Body of pancreas (tissue), 4 donors: ENCODE measurements at regions not wholly inside any gene's neighbourhood (a gene's known extent, or its start where the extent isn't known, plus 50 kb on each side); places are given as distances from the start of the nearest gene placed in this dataset.

Source experiments
- ATAC-seq: fragments of 150-250 bp; one replicate; pipeline ENCODE4 v1.9.1; 2016
- DNase-seq, 4 donors: peaks; one replicate each; pipeline ENCODE4 v3.0.0-alpha.2; 2019
- H3K27ac ChIP-seq, 4 donors: fragments of 200-600 bp; sonication (generic); 1 replicate in 3 of 4; 2 replicates in 1 of 4; pipeline versions ENCODE4 v1.5.1 to v1.6.1; 2016 to 2019; ENCODE audit warnings: mild to moderate bottlenecking in 1 of 4, mixed read lengths in 1 of 4, moderate library complexity in 1 of 4
- H3K27me3 ChIP-seq, 2 donors: fragments of 200-600 bp; sonication (generic); one replicate each; pipeline ENCODE4 v1.6.0; 2016; ENCODE audit warnings: mild to moderate bottlenecking in 1 of 2
- H3K36me3 ChIP-seq, 2 donors: fragments of 200-600 bp; sonication (generic); replicated peaks in 1 of 2; 2 replicates each; pipeline ENCODE4 v1.5.1; 2016; ENCODE audit warnings: low read depth in 2 of 2; ENCODE audit not compliant: insufficient read depth in 1 of 2
- H3K4me1 ChIP-seq: fragments of 200-600 bp; sonication (generic); one replicate; pipeline ENCODE4 v1.6.0; 2016
- H3K4me3 ChIP-seq, 2 donors: fragments of 200-600 bp; sonication (generic); 1 replicate in 1 of 2; 2 replicates in 1 of 2; pipeline ENCODE4 v1.5.1; 2016 to 2019
- H3K9me3 ChIP-seq, 3 donors: fragments of 200-600 bp; sonication (generic); 1 replicate in 2 of 3; 2 replicates in 1 of 3; pipeline ENCODE4 v1.5.1; 2016
- CTCF ChIP-seq, 7 experiments: fragments of 450-650 bp in 4 of 7; fragments of 200-600 bp in 3 of 7; sonication (generic) in 3 of 7; IDR thresholded peaks; one replicate each; pipeline ENCODE4 v1.5.1; 2016 to 2019; ENCODE audit warnings: antibody characterized with exemption in 7 of 7
- POLR2A ChIP-seq, 3 donors: fragments of 450-650 bp; IDR thresholded peaks; one replicate each; pipeline ENCODE4 v1.6.1; 2016; ENCODE audit warnings: antibody characterized with exemption in 3 of 3, mild to moderate bottlenecking in 2 of 3
- WGBS, 2 donors: methylation state at CpG; one replicate each; pipeline ENCODE4 v1.1.5; 2017; 5-methylcytosine and 5-hydroxymethylcytosine counted together
- intact Hi-C: fragments of 100-400 bp; cut with DNase I; formaldehyde crosslinking; loops from one replicate; pipeline ENCODE4 v1.15.1; 2023

GRCh38 chr7:24057243-24057642 is 226.7 kb upstream of the NPY start:
- DNase-seq (no peak), ATAC-seq (no peak)
- Histone ChIP-seq H3K4me3 (no peak overlapping the region), H3K9me3 (no peaks in the 10 kb centered on the region), H3K4me1 (no peaks in the 10 kb centered on the region), H3K36me3 (no peaks in the 10 kb centered on the region), H3K27me3 (no peaks in the 10 kb centered on the region), H3K27ac (no peak overlapping the region)
- intact Hi-C loops: no loop called here
- TF ChIP-seq POLR2A (IDR thresholded peaks at IDR 0.05): no peak
- no peak for TF ChIP-seq CTCF (IDR thresholded peaks at IDR 0.05)
- 65 to 84% methylated on average over 2 of the region's 2 CpGs for WGBS, 2 donors

- DNase-seq: no peak
- Histone ChIP-seq H3K4me1 (no peaks in the 10 kb centered on the region), H3K9me3 (no peaks in the 10 kb centered on the region), H3K36me3 (no peaks in the 10 kb centered on the region), H3K27me3 (no peaks in the 10 kb centered on the region), H3K4me3 (no peak overlapping the region), H3K27ac (no peak overlapping the region)
- ATAC-seq: no peak
- WGBS, 2 donors: 70 to 72% methylated on average over 4 of the region's 4 CpGs
- intact Hi-C loops: no loop called here
- TF ChIP-seq POLR2A (IDR thresholded peaks at IDR 0.05): no peak
- TF ChIP-seq CTCF (IDR thresholded peaks at IDR 0.05): no peak
These were observed 225.0 kb upstream of the NPY start for GRCh38 chr7:24058953-24059352.

- no peaks in the 10 kb centered on the region for H3K4me1 ChIP-seq
- WGBS, 2 donors: 40 to 75% methylated on average over 2 to 11 of the region's 12 CpGs
- DNase-seq (no peak), ATAC-seq (no peak)
- no peaks in the 10 kb centered on the region for H3K9me3 ChIP-seq
- no peaks in the 10 kb centered on the region for H3K27me3 ChIP-seq
- H3K36me3 ChIP-seq: no peaks in the 10 kb centered on the region
- no peak overlapping the region for H3K4me3 ChIP-seq
- no peak for TF ChIP-seq CTCF (IDR thresholded peaks at IDR 0.05)
- no peak for TF ChIP-seq POLR2A (IDR thresholded peaks at IDR 0.05)
- intact Hi-C loops: no loop called here
- H3K27ac ChIP-seq: no peak overlapping the region
These were observed 224.2 kb upstream of the NPY start for GRCh38 chr7:24059775-24060174.

- Histone ChIP-seq H3K27me3 (no peaks in the 10 kb centered on the region), H3K27ac (no peak overlapping the region), H3K9me3 (no peaks in the 10 kb centered on the region), H3K4me1 (no peaks in the 10 kb centered on the region), H3K36me3 (no peaks in the 10 kb centered on the region), H3K4me3 (no peak overlapping the region)
- TF ChIP-seq CTCF (IDR thresholded peaks at IDR 0.05) (no peak), POLR2A (IDR thresholded peaks at IDR 0.05) (no peak)
- 73 to 80% methylated on average over 6 of the region's 6 CpGs for WGBS, 2 donors
- intact Hi-C loops: no loop called here
- no peak for ATAC-seq
- DNase-seq: no peak
These were observed 220.3 kb upstream of the NPY start for GRCh38 chr7:24063721-24064120.

GRCh38 chr7:24069751-24070150 is 214.2 kb upstream of the NPY start:
- 76 to 82% methylated on average over 3 of the region's 3 CpGs for WGBS, 2 donors
- DNase-seq: no peak
- Histone ChIP-seq H3K4me3 (no peak overlapping the region), H3K27me3 (no peaks in the 10 kb centered on the region), H3K9me3 (no peaks in the 10 kb centered on the region), H3K4me1 (no peaks in the 10 kb centered on the region), H3K27ac (no peak overlapping the region), H3K36me3 (no peaks in the 10 kb centered on the region)
- no peak for TF ChIP-seq CTCF (IDR thresholded peaks at IDR 0.05)
- no peak for TF ChIP-seq POLR2A (IDR thresholded peaks at IDR 0.05)
- intact Hi-C loops: no loop called here
- ATAC-seq: no peak
